UCSD-AML1 (cell line): ENCODE measurements at regions not wholly inside any gene's neighbourhood (a gene's known extent, or its start where the extent isn't known, plus 50 kb on each side); places are given as distances from the start of the nearest gene placed in this dataset.

Source experiments
- DNase-seq: peaks from one replicate; lab custom pipeline; 2025; ENCODE audit not compliant: unreplicated experiment; lab: John Stamatoyannopoulos, UW

DNA sequence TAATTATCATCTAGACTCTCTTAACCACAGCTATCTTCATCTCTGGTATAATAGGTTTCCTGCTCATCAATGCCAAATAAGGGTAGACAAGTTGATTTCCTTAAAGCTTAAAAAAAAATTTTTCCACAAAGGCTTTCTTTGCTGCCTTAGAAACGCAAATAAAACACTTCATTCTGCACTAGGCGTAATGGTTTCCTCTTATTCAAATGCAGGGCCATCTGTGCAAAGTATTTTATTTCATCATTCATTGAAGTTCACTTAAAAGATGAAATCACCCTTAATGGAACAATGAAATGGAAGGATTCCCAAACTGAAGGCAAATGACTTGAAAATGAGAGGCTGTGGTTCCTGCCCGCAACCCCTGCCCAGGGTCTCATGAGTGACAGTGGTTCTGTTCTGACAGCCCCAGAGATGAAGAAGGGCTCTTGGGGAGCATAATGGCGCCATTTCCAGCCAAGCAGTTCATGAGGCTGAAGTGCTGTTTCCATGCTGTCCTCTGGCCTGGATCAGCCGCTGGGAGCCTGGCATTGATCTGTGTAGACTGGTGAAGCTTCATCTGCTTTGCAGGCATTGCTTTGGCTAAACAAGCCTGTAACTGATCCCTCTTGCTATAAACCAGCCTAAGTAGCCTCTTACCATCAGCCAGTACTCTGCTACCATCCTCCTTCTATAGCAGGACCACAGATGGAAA is 276.9 kb upstream of the WWC1 start:
- DNase-seq = no peak

DNA sequence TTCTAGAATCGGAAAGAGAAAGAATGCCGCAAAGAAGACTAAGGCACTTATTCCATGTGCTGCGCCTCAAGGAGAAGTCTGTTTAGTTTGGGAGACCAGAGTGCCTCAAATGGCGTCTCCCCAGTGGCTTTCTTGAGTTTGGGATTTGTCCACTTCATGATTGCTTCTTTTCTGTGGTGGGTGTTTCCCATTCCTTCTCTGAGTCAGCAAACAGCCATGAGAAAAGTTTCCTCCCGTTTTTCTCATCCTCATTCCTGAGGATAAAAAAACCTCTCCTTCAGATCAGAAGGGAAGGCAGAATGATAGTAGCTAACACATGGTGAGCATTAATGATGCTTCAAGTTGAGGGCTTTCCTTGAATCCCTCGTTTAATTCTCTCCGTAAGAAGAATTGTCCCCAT is 275.9 kb upstream of the WWC1 start:
- DNase-seq = no peak

DNA sequence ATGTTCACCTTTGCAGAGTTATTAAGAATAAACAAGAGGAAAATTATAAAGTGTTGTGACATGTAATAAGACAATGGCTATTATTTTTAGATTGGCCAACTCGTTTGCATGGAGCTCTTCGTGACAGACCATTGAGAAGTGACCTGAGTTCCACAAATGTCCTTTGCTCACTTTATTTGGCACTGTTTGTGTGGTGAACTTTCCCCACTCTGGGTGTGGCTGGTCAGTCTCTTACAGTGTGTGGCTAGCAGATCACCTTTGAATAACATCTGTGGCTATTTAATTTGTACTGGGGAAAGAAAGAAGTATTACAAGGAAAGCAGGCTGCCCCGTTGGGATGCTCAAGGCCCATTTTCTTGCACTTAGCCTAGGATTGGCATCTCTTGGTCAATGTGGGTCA is 274.1 kb upstream of the WWC1 start:
- DNase-seq = no peak

DNA sequence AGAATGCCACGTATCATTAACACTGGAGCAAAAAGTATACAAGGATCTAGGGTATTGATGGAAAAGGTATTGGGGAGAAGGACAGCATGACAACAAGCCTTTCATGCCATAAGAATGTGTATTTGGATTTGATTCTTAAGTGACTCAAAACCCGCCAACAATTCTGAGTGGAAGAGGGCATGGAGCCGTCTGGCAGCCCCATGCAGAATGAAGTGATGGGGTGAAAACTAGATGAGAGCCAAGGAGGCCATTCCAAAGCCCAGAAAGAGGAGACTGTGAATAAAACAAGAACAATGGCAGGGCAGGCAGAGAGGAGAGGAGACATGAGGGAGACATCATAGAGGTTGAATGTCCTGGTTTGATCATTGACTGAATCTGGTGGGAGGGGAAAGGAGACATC is 272.3 kb upstream of the WWC1 start:
- no peak for DNase-seq

DNA sequence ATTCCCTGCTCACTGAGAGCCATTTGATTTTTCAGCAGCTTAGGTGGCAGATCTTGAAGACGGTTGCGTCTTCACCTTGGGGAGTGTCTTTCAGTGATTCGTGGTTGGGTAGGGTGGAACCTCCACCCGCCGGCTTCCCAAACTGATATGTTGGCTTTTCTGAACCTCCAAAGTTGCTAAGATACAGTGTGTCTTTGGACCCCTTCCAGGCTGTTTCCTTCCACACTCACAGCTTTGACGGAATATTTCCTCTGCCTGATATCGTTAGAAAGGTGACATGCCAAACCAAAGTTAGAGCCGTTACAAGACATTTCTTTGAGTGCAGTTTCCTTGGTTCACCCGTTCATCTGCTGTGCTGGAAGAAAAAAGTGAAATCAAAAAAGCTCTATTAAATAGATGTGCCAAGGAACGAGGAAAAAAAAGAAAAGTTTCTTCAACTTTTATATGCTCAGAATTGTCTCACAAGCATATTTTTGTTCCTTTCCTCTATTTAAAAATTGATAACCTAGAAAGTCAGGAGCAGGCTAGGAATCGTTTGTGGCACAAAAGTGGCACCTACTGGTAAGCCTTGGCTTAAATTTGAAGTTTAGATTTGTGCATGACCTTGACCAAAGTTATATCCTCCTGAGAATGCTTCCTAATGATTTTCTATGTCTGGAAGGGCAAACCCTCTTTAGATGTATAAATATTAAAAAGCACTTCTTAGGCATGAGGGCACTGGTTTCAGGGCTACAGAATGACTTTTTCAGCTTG is 270.7 kb upstream of the WWC1 start:
- no peak for DNase-seq

DNA sequence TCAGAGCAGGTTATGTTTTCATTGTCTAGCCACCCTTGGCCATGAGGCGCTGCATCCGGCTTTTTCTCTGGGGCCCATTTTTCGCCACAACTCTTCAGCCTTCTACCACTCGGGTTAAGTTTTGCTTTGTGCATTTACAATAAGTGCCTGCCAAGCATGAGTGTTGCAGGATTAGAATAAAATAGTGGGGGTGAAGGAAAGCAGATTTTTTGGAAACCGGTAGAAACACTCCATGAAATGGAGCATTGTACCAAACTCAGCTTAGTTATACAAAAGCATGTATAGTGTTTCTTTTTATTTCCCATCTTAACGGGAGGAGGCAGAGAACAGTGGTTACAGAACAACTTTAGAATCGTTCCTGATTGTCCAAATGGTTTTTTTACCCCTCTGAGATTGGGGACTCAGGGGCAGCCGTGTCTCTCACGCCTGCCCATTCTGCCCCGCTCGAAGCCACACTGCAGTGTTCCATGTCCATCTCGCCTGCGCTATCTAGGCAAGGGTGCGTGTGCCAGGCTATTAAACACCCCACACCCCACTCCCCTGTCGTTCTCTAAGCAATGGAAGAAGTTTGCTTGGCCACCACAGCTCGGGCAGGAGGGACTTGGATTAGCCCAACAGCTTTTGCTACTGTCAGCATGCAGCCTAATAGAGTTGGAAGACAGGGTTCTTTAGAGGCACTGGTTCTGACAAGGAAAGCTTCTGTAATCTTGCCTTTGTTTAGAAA is 268.8 kb upstream of the WWC1 start:
- no peak for DNase-seq

DNA sequence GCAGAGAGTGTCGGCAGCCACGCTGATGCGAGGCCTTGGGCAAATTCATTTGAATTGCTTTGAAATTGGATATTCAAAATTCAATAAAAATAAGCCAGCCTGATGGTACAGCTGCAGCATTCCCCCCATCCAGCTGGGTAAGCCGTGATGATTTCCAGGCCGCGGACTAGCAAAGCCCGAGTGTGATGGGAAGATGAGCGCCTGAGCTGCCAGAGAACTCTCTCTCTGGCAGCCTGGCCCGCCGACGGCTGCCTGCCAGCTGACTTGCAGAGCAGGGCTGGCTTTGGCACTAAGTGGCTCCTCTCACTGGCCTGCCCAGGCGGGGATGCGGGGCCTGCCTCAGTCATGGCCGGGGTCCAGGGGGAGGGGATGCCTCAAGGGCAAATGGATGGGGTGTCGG is 268.3 kb upstream of the WWC1 start:
- DNase-seq = no peak

DNA sequence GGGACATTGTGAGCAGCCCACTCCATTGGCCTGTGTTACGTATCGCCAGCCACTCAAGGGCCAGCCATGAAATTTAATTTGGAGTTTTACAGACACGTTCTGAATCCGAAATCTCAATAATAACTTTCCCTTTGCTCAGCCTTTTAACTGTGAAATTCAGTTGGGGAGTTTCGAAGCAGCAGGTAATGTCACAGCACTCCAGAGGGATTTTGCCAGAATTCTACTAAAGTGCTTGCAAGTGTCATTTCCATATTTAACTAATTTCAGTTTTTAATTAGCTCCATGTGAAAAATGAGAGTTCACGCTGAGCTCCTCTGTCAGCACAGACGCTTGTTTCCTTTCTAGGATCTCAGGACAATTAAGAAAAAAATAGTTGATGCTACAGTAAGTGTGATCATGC is 267.1 kb upstream of the WWC1 start:
- no peak for DNase-seq

DNA sequence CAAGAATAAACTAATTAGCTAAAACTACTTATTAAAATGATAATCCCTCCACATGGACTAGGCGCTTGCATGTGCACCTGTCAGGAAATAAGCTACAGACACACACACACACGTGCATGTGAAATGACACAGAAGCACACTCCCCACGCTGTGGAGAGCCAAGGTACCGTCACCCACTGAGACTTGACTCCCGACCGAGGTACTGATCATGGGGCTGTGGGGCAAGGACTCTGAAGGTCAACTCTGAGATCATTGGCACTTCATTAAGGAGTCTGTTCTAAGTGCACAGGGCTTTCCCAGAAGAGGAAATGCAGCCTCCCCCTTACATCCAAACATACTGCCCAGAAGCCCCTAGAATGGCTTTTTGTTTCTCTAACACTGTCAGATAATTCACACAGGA is 264.4 kb upstream of the WWC1 start:
- no peak for DNase-seq

DNA sequence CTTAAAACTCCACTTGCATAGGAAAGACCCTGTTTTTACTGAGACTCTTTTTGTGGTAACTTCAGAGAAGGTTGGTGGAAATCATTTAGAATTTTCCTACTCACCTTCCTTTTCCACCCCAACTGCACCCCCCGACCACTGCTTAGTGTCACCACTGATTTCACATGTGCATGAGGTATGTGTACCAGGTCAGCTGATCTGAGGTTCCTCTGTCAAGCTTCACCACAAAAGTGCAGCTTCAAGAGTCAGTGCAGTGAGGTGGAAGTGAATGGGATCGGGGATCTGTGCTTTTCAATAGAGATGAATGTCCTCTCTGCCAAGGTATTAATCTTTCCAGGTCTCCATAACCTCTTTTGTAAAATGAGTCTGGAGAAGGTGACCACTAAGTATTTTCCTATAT is 260.5 kb upstream of the WWC1 start:
- no peak for DNase-seq

DNA sequence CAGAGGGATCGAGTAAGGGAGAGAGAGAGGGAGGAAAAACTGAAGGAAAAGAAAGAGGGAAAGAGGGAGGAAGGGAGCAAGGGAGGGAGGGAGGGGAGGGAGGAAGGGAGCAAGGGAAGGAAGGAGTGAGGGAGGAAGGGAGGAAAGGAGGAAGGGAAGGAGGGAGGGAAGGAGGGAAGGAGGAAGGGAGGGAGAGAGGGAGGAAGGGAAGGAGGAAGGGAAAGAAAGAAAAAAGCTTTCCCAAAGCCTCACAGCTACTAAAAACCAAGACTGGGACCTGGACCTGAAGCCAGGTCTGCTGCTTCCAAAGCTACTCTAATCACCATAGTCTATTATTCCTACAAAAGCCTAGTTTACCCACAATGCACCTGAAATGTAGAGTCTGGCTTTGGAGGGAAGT is 259.8 kb upstream of the WWC1 start:
- DNase-seq = no peak

DNA sequence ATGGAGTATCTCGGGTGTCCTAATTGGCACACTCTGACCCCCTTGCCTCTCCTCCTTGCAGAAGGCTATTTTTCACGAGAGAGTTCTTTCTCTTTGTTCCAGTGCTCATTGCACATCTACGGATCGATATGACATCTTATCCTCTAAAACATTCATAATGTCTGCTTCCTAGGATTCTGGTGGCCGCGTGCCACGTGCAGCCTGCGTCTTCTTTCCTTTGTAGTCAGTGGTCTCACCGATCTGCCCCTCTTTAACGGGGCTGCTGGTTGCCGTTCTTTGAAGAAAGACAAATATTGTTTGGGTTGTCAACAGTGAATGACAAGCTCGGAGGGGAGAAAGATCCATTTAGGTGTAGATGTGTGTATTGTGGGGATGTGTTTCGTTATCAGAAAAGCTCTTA is 252.4 kb upstream of the WWC1 start:
- DNase-seq = no peak

DNA sequence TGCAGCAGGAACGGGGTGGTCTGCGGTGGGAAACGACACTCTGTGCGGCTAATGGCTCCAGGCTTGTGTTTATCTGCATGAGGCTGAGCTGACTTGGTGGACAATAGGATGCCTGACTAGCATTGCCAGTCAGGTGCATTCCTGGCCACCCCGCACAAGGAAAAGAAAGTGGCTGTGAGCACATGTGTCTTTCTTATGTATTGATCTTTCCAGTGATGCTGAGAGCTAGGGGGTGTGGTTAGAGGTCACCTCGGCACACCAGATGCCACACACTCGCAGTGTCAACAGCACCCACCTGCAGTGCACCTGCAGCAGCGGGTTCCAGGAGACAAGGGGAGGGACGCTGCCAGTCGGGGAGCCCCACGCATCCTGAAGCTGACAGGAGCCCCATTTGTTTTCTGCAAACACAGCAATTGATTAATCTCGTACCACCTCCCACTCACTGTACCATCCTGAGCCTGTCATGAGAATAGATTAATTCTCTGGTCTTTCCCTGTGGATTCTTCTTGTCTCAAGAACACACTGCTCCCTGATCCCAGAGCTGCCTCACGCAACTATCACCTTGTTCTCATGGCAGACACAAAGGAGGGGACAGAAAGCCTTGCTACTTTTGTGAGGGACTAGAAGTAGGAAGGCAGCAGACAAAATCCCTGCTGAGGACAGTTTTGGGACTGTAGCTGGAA is 251.7 kb upstream of the WWC1 start:
- DNase-seq = no peak

DNA sequence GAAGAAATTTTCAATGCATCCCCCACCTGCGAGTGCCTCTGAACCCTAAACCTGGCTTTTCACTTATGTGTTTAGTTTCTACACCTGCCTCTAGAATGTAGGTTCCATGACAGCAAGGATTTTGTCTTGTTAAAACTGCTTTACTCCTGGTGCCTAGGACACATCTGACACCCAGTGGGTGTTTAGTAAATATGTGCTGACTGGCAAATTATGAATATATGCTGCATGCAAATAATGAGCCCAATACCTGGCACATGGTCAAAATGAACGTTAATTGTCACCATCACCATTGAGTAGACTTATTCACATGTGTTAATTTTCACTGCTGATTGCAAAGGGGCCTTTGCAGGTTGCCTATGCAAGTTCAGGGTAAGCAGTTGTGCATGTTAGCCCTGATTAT is 249.9 kb upstream of the WWC1 start:
- DNase-seq = no peak

DNA sequence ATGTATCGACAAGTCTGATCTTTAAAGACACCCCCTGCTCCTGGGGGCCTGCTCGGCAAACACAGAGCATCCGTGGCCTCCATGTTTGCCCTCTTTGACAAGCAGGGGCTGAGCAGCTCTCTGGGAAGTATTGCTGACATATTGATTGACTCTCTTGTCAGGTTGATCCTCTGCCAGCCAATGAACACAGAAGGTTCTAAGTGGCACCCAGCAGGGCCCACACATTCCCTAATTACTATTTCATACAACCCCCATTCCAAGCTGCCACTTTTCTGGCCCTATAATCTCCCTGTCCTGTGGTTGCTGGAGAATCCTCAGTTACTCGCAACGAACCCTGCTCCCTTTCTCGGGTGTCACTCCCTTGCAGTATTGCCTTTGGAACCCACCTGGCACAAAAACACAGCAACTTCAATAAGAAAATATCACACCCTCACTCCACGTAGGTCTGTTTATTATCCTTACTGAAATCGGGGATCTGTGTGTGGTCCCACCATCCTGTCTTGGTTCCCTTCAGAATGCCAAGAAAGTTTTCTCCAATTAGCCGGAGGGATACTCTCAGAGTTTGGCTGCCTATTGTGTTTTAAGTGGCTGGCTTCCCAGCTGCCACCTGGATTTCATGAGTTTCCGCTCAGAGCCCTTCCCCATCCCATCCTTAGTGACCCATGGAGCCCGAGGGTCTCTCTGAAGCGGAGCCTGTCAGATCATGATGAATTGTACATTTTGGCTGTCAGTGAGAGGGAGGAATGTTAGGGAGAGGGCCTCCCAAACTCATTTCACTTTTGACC is 249.0 kb upstream of the WWC1 start:
- DNase-seq = no peak

DNA sequence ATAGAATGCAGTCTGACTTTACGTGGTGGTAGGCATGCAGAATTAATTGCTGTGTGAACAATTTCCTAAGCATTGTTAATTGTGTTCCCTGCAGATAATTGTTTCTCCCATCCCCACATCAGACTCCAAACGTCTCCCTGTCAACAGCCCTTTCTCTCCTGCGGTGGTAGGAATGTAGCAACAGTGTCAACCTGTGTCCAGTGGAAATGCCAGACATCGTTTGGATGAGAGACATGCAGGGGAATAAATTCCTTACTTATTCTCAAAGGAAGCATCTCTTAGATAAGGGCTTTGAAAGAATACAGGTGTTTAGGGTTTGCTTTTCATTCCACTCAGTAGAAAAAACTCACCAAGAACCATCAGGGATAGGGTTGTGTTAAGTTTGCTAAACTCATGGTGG is 245.3 kb upstream of the WWC1 start:
- no peak for DNase-seq

DNA sequence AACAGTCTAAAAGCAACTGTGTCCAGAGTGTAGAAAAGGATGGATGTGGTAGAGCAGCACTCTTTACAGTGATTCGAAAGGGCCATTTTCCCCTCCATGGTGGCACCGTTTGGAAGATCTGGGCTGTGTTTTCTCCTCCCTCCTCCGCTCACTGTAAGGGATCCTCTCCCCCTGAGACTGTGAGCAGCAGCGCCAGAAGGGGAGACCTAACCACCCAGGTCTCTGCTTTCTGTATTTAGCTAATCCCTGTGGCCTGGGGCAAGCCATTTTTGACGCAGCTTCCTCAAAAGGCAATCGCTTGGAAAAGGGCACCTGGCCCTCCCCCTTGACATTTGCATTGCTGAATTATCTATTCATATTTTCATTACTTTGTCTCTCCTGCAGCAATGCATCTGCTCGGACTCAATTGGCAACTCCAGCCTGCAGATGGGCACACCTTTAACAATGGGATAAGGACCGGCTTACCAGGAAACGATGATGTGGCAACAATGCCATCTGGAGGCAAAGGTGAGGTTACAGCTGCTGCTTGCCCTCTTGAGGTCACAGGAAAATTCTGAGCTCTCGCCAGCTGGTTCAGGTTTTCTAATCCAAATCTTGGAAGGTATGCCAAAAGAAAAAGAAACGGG is 244.3 kb upstream of the WWC1 start:
- DNase-seq = peak; percentile 11

DNA sequence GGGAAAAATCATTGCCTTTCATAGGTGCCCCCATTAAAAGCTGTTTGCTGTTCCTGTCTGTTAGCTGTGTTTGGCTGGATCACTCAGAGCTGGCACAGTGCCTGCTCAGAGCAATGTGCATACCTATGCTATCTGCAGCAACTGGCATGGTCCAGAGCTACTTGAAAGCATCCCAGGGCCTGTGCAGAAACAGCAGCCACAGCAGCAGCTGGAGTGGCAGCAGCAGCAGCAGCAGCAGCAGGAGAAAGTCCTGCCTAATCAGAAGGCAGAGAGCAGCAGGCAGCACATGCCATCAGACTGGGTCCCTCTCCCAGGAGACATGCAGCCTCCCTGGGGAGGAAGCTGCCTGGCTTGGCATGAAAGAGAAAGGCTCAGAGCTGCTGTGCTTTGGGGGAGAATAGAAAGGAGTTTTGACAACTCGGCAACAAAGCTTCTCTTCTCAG is 243.8 kb upstream of the WWC1 start:
- DNase-seq = no peak

DNA sequence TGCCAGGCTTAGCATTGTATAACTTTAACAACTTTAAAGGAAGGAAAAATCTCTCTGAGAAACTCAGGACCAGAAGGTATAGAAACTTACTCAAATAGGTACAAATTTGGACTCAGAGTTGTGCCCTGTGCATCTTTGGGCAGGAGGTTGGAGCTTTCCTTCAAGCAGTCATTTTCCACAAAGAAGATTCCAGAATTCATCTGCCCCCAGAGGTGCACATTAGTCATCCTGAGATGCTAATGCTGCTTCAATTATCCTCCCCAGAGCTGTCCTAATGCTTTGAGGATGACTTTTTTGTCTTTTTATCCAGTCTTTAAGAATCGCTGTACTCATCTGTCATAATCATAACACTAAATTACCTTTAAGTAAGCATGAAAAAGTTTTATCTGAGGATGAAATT is 243.0 kb upstream of the WWC1 start:
- no peak for DNase-seq

DNA sequence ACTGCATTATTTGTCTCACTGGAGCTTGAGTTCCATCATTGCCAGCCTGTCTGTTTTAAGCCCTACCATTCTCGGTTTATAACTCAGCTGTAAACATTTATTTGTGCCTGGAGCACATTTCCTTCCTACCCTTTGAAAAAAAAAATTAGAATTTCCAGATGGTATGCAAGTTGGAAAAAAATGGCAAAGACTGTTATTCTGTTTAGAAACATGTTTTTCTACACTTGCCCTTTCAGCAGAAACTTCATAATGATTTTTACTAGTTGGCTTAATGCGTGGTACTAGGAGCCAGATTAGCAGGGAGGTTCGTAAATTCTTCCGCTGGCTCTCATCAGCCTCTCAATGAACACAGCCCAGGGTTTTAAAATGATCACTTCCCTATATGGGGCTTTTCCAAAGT is 238.8 kb upstream of the WWC1 start:
- no peak for DNase-seq
